T-cell (primary cell): ENCODE measurements at regions not wholly inside any gene's neighbourhood (a gene's known extent, or its start where the extent isn't known, plus 50 kb on each side); places are given as distances from the start of the nearest gene placed in this dataset.
A peak's percentile ranks its signal among the peaks of the same experiment; 100 is the strongest.

Source experiments
- ATAC-seq, 4 experiments: fragments of 200-7000 bp in 3 of 4; fragments of 150-1000 bp in 1 of 4; cut with Tn5 transposase; replicated peaks in 1 of 4; 1 replicate in 3 of 4; 2 replicates in 1 of 4; pipeline ENCODE4 v1.10.0; 2021; ENCODE audit warnings: moderate library complexity in 3 of 4, mild to moderate bottlenecking in 2 of 4, moderate number of reproducible peaks in 1 of 4
- CTCF ChIA-PET, 2 donors: fragments of 300-600 bp; sonication (Branson Sonifier 250); formaldehyde crosslinking; loops; one replicate each; lab custom pipeline; 2022; ENCODE audit warnings: antibody characterized with exemption in 2 of 2; lab: Charles Lee
- POLR2A ChIA-PET, 2 donors: fragments of 300-600 bp; sonication (Branson Sonifier 250); formaldehyde crosslinking; loops; one replicate each; lab custom pipeline; 2022; ENCODE audit warnings: antibody characterized with exemption in 2 of 2; lab: Charles Lee
- DNase-seq, 35 experiments: peaks; one replicate each; pipeline versions ENCODE4 v3.0.0 to v3.0.0-alpha.2; 2013 to 2023
- H3K27ac ChIP-seq: one replicate; pipeline ENCODE4 v1.5.1; 2013; ENCODE audit warnings: low read length
- H3K27me3 ChIP-seq, 2 experiments: replicated peaks in 1 of 2; 1 replicate in 1 of 2; 2 replicates in 1 of 2; pipeline versions ENCODE4 v1.6.1 to v1.7.0; 2013; ENCODE audit warnings: low read length in 1 of 2, mixed read lengths in 1 of 2; ENCODE audit not compliant: control insufficient read depth in 2 of 2, insufficient read depth in 2 of 2; ENCODE audit errors: extremely low read depth in 1 of 2
- H3K36me3 ChIP-seq, 2 donors: 1 replicate in 1 of 2; 2 replicates in 1 of 2; pipeline versions ENCODE4 v1.6.1 to v1.7.0; 2013; ENCODE audit warnings: low read length in 1 of 2; ENCODE audit not compliant: control insufficient read depth in 2 of 2, insufficient read depth in 1 of 2; ENCODE audit errors: extremely low read depth in 1 of 2
- H3K4me1 ChIP-seq, 2 experiments: 1 replicate in 1 of 2; 2 replicates in 1 of 2; pipeline versions ENCODE4 v1.6.1 to v1.7.0; 2013; ENCODE audit warnings: low read length in 2 of 2, mixed read lengths in 1 of 2; ENCODE audit not compliant: insufficient read depth in 2 of 2, control insufficient read depth in 1 of 2; ENCODE audit errors: extremely low read depth in 1 of 2
- H3K4me3 ChIP-seq, 2 donors: 1 replicate in 1 of 2; 2 replicates in 1 of 2; pipeline versions ENCODE4 v1.5.1 to v1.7.0; 2013; ENCODE audit warnings: mild to moderate bottlenecking in 2 of 2, low read length in 1 of 2, moderate library complexity in 1 of 2; ENCODE audit not compliant: control insufficient read depth in 1 of 2; ENCODE audit errors: extremely low read depth in 1 of 2
- H3K9me3 ChIP-seq: 2 replicates; pipeline ENCODE4 v1.7.0; 2013
- H3K27ac Mint-ChIP-seq, 2 donors: one replicate each; pipeline ENCODE4 v1.8.0; 2020 to 2021; ENCODE audit warnings: mild to moderate bottlenecking in 2 of 2, mixed read lengths in 2 of 2
- H3K27me3 Mint-ChIP-seq, 2 donors: one replicate each; pipeline ENCODE4 v1.8.0; 2021 to 2022; ENCODE audit warnings: mixed read lengths in 2 of 2
- H3K36me3 Mint-ChIP-seq: one replicate; pipeline ENCODE4 v1.8.0; 2021; ENCODE audit warnings: mixed read lengths
- H3K4me1 Mint-ChIP-seq, 3 donors: one replicate each; pipeline ENCODE4 v1.8.0; 2020 to 2022; ENCODE audit warnings: mixed read lengths in 3 of 3, mild to moderate bottlenecking in 1 of 3
- H3K4me3 Mint-ChIP-seq, 3 donors: one replicate each; pipeline ENCODE4 v1.8.0; 2020 to 2022; ENCODE audit warnings: mild to moderate bottlenecking in 3 of 3, mixed read lengths in 3 of 3, moderate library complexity in 3 of 3
- H3K9me3 Mint-ChIP-seq, 3 donors: one replicate each; pipeline ENCODE4 v1.8.0; 2020 to 2022; ENCODE audit warnings: mixed read lengths in 3 of 3
- WGBS: methylation state at CpG from one replicate; pipeline ENCODE4 v1.1.5; 2013; ENCODE audit warnings: missing lambda C conversion rate; ENCODE audit not compliant: insufficient coverage; 5-methylcytosine and 5-hydroxymethylcytosine counted together

DNA sequence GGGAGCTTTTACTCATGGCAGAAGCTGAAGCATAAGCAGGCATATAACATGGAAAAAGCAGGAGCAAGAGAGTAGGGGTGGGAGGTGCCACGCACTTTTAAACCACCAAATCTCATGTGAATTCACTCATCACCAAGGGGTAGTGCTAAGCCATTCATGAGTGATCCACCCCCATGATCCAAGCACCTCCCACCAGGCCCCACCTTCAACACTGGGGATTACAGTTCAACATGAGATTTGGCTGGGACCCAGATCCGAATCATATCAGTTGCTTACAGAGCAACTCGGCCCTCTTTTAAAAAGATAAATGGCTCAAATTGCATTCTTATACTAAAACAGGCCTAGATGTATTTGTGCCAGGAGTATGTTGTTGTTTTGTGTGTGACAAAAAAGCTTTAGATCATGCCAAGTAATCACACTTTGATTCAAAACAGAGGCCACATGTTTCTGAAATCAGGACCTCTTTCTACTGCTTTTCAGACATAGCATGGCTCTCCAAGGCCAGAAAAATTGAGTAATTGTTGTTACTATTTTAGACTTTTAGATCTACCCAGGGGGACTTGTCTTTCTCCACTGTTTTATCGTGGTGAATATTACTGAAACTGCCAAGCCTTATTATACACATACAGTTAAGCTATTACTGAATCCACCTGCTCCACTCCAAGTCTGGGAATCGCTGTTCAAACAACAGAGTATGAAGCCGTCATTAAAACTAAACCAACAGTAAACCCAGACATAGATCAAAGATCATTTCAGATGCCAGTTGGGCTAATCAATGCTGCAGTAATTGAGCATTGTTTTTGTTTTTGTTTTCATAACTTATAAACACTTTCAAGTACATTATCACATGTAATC, 163.3 kb downstream of the KCNJ2 start:
- Mint-ChIP-seq H3K27me3 (no peaks in the 10 kb centered on the region), H3K4me1 (no peaks in the 10 kb centered on the region), H3K9me3 (peaks cover 0 to 6% (median 0%) of the 10 kb centered on the region in 3 donors), H3K27ac (no peak overlapping the region), H3K4me3 (no peak overlapping the region), H3K36me3 (no peaks in the 10 kb centered on the region)
- Histone ChIP-seq H3K36me3 (no peaks in the 10 kb centered on the region), H3K4me3 (no peak overlapping the region), H3K4me1 (no peaks in the 10 kb centered on the region), H3K9me3 (no peaks in the 10 kb centered on the region), H3K27me3 (no peaks in the 10 kb centered on the region), H3K27ac (no peak overlapping the region)
- POLR2A ChIA-PET, result no interaction called here
- CTCF ChIA-PET, result no interaction called here
- DNase-seq, result no peak
- no peak for ATAC-seq
- no CpG with 5 or more reads among the region's 6 CpGs for WGBS

- no peak overlapping the region for H3K27ac ChIP-seq
- no peaks in the 10 kb centered on the region for H3K4me1 Mint-ChIP-seq
- ChIA-PET POLR2A (no interaction called here), CTCF (no interaction called here)
- no peak overlapping the region for H3K4me3 Mint-ChIP-seq
- DNase-seq, result no peak
- H3K9me3 ChIP-seq, result no peaks in the 10 kb centered on the region
- 80% methylated on average over 1 of the region's 2 CpGs for WGBS
- peaks cover 0 to 6% (median 0%) of the 10 kb centered on the region in 3 donors for H3K9me3 Mint-ChIP-seq
- H3K4me1 ChIP-seq, result no peaks in the 10 kb centered on the region
- no peaks in the 10 kb centered on the region for H3K36me3 Mint-ChIP-seq
- no peaks in the 10 kb centered on the region for H3K27me3 ChIP-seq
- no peaks in the 10 kb centered on the region for H3K27me3 Mint-ChIP-seq
- no peak for ATAC-seq
- H3K4me3 ChIP-seq, result no peak overlapping the region
- no peaks in the 10 kb centered on the region for H3K36me3 ChIP-seq
- no peak overlapping the region for H3K27ac Mint-ChIP-seq
Observed at GRCh38 chr17:70336411-70336810, 167.1 kb downstream of the KCNJ2 start.

DNA sequence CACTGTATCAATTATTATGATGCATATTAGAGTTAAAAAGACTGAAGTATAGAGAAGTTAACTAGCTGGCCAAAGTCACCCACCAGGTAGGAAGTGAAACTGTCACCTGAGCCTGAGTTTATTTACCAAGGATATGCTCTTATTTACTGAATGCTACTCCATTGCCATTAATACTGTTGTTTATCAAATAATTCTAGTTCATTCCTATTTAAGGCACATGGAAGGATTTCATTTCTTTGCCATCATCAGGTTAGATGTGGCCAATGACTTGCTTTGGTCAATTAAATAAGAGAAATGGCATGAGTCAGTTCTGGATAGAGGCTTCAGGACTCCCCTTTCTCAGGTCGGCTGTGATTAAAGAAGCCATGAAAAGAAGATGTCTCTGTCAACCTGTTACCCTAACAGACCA, 169.6 kb downstream of the KCNJ2 start:
- peaks cover 0 to 6% (median 2%) of the 10 kb centered on the region in 3 donors for H3K9me3 Mint-ChIP-seq
- ChIA-PET CTCF (no interaction called here), POLR2A (no interaction called here)
- DNase-seq (no peak), ATAC-seq (no peak)
- Histone ChIP-seq H3K36me3 (no peaks in the 10 kb centered on the region), H3K27me3 (no peaks in the 10 kb centered on the region), H3K9me3 (no peaks in the 10 kb centered on the region), H3K4me3 (no peak overlapping the region), H3K27ac (no peak overlapping the region), H3K4me1 (no peaks in the 10 kb centered on the region)
- peaks cover 2 to 7% (median 5%) of the 10 kb centered on the region in 3 donors for H3K4me1 Mint-ChIP-seq
- no peaks in the 10 kb centered on the region for H3K36me3 Mint-ChIP-seq
- no peaks in the 10 kb centered on the region for H3K27me3 Mint-ChIP-seq
- no CpG with 5 or more reads among the region's 1 CpG for WGBS
- no peak overlapping the region for H3K27ac Mint-ChIP-seq
- H3K4me3 Mint-ChIP-seq, result no peak overlapping the region

DNA sequence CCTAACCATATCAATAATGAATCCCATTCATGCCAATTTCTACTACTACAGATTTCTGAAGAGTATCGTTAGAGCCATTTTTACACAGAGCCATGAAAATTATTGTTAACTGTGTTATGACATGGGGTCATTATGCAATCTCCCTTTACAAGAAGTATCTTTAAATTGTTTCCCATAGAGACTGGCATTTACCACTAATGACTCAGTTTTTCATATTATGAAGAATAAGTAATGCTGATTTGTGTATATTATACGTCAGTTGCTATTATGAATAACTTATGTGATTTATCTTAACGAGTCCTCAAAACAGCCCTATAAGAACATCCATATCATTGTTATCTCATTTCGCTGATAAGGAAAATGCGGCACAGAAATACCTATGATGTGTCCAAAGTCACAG, 173.8 kb downstream of the KCNJ2 start:
- no peak overlapping the region for H3K4me3 Mint-ChIP-seq

DNA sequence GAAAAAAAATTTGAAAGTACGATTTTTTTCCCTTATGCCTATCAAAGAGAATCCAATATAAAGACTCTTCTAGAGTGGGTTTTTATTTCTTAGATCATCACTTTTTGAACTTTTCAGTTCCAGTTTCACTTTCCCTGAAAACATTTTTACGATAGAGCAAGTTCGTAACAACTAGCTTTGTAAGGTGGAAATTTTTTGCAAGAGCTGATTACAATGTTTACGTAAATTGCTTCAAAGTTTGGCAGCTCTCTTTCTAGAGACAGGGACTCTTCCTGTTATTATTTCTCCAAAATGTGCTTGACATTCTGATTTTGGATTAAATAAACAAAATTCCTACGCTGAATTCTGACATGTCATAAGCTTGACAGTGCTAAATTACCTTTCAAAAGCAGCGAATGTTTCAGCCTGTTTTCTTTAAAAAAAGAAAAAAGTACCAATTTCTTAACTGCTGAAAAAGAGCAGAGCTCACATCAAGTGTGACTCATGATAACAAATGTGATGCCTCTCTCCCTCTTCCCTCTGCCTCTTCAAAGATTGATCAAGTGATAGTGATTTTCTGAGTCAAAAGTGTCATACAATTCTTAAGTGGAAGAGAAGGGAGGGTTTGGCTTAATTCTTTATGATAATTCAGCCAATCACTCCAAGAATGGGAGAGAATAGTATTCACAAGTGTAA, 175.2 kb downstream of the KCNJ2 start:
- peaks cover 0 to 2% (median 0%) of the 10 kb centered on the region in 3 donors for H3K9me3 Mint-ChIP-seq
- Histone ChIP-seq H3K9me3 (no peaks in the 10 kb centered on the region), H3K27ac (no peak overlapping the region), H3K4me1 (no peaks in the 10 kb centered on the region), H3K36me3 (no peaks in the 10 kb centered on the region), H3K4me3 (no peak overlapping the region), H3K27me3 (no peaks in the 10 kb centered on the region)
- CTCF ChIA-PET, result interaction anchor here in 1 of 2 donors (0.6 kb wide), 2 partner anchors 16 to 1262 kb away, joined by 7 read pairs; no protein-coding TSS in a partner anchor
- no peak for ATAC-seq
- no peak for DNase-seq
- H3K4me3 Mint-ChIP-seq, result peak overlapping the region in 2 of 3 donors; percentile 15 to 52
- peaks cover 12 to 15% (median 12%) of the 10 kb centered on the region in 3 donors for H3K4me1 Mint-ChIP-seq
- POLR2A ChIA-PET, result no interaction called here
- 40% methylated on average over 1 of the region's 6 CpGs for WGBS
- H3K27ac Mint-ChIP-seq, result peak overlapping the region in 1 of 2 donors; percentile 71
- no peaks in the 10 kb centered on the region for H3K27me3 Mint-ChIP-seq
- H3K36me3 Mint-ChIP-seq, result no peaks in the 10 kb centered on the region

More for the DNA sequence above, 173.8 kb downstream of the KCNJ2 start:
- whole genome bisulfite sequencing, result no CpG with 5 or more reads among the region's 5 CpGs
- Histone ChIP-seq H3K27me3 (no peaks in the 10 kb centered on the region), H3K36me3 (no peaks in the 10 kb centered on the region), H3K27ac (no peak overlapping the region), H3K4me3 (no peak overlapping the region), H3K9me3 (no peaks in the 10 kb centered on the region), H3K4me1 (no peaks in the 10 kb centered on the region)
- H3K4me1 Mint-ChIP-seq, result peaks cover 12 to 15% (median 12%) of the 10 kb centered on the region in 3 donors
- H3K27me3 Mint-ChIP-seq, result no peaks in the 10 kb centered on the region
- H3K27ac Mint-ChIP-seq, result no peak overlapping the region
- ChIA-PET CTCF (no interaction called here), POLR2A (no interaction called here)
- DNase-seq, result no peak
- no peaks in the 10 kb centered on the region for H3K36me3 Mint-ChIP-seq
- H3K9me3 Mint-ChIP-seq, result peaks cover 0 to 2% (median 0%) of the 10 kb centered on the region in 3 donors
- no peak for ATAC-seq

DNA sequence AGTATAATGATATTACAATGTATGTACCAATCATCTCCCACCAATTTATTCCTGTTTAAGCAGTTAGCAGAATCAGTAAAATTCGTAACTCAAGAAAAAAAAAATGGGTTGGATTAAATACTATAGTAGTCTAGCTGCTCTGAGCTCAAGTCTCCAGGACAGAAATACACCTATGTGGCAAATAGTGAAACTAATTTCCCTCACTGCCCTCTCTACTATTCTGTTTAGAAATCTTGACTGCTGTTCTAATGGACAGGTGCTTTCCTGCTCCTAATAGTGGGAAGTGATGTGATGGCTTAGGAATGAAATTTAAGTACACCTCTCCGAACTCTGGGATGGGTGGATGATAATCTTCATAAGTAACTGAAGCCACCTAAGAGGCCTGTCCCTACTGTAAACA, 175.7 kb downstream of the KCNJ2 start:
- peaks cover 0 to 2% (median 0%) of the 10 kb centered on the region in 3 donors for H3K9me3 Mint-ChIP-seq
- peaks cover 12 to 15% (median 12%) of the 10 kb centered on the region in 3 donors for H3K4me1 Mint-ChIP-seq
- Histone ChIP-seq H3K4me1 (no peaks in the 10 kb centered on the region), H3K27ac (no peak overlapping the region), H3K36me3 (no peaks in the 10 kb centered on the region), H3K4me3 (no peak overlapping the region), H3K27me3 (no peaks in the 10 kb centered on the region), H3K9me3 (no peaks in the 10 kb centered on the region)
- peak overlapping the region in 1 of 3 donors; percentile 52 for H3K4me3 Mint-ChIP-seq
- DNase-seq, result no peak
- H3K27me3 Mint-ChIP-seq, result no peaks in the 10 kb centered on the region
- WGBS, result no CpG with 5 or more reads among the region's 2 CpGs
- CTCF ChIA-PET, result interaction anchor here in 1 of 2 donors (0.6 kb wide), 1 partner anchor 1261 kb away, joined by 7 read pairs; no protein-coding TSS in a partner anchor
- H3K27ac Mint-ChIP-seq, result no peak overlapping the region
- ATAC-seq, result no peak
- no peaks in the 10 kb centered on the region for H3K36me3 Mint-ChIP-seq
- POLR2A ChIA-PET, result no interaction called here
